ENCODE measurements at regions not wholly inside any gene's neighbourhood (a gene's known extent, or its start where the extent isn't known, plus 50 kb on each side); places are given as distances from the start of the nearest gene placed in this dataset.

DNA sequence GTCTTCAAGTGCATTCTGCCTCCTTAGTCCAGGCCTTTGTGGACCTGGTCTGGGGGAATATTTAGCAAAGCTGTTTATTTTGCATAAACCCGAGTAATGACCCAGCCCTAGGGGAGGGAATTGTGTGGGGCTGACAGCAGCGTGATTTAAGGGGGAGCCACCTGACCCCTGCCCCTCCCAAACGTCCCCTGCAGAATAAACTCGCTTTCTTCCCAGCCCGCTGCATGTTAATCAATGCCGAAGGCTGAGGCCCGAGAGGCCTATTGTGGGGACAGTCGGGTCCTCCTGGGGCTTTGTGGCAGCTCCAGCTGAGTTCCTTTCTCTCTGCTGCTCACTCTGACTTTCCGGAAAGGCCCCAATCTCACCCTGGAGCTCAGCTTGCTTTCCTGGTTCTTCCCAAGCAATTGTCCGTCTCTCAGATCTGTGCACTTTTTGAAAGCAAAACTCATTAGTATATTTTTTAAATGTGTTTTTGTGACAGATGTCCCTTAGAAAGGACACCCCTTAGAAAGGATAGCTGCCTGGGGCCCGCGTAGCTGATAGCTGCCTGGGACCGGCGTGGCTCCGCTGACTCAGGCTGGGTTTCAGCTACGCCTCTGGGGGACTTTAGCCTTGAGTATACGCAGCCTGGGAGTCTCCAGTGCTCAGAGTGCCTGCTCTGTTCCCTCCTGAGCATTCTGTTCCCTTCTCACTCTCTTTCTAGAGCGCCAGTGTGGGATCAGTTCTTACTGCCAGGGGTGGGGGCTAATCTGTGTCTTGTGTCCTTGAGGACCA is 158.3 kb downstream of the GLI2 start:
- DNase-seq (no peak), ATAC-seq (ENCODE audit: low read depth) (no peak)
- Mint-ChIP-seq H3K4me1 (no peaks in the 10 kb centered on the region), H3K36me3 (ENCODE audit: low read depth) (no peaks in the 10 kb centered on the region), H3K27me3 (no peaks in the 10 kb centered on the region), H3K4me3 (no peak overlapping the region), H3K9me3 (no peaks in the 10 kb centered on the region), H3K27ac (no peak overlapping the region)
- intact Hi-C loops (cut with micrococcal nuclease) = no loop called here
- ChIA-PET CTCF (no interaction called here), POLR2A (no interaction called here)
- TF ChIP-seq, protein P1, sequence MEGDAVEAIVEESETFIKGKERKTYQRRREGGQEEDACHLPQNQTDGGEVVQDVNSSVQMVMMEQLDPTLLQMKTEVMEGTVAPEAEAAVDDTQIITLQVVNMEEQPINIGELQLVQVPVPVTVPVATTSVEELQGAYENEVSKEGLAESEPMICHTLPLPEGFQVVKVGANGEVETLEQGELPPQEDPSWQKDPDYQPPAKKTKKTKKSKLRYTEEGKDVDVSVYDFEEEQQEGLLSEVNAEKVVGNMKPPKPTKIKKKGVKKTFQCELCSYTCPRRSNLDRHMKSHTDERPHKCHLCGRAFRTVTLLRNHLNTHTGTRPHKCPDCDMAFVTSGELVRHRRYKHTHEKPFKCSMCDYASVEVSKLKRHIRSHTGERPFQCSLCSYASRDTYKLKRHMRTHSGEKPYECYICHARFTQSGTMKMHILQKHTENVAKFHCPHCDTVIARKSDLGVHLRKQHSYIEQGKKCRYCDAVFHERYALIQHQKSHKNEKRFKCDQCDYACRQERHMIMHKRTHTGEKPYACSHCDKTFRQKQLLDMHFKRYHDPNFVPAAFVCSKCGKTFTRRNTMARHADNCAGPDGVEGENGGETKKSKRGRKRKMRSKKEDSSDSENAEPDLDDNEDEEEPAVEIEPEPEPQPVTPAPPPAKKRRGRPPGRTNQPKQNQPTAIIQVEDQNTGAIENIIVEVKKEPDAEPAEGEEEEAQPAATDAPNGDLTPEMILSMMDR (IDR thresholded peaks at IDR 0.05) = no peak

DNA sequence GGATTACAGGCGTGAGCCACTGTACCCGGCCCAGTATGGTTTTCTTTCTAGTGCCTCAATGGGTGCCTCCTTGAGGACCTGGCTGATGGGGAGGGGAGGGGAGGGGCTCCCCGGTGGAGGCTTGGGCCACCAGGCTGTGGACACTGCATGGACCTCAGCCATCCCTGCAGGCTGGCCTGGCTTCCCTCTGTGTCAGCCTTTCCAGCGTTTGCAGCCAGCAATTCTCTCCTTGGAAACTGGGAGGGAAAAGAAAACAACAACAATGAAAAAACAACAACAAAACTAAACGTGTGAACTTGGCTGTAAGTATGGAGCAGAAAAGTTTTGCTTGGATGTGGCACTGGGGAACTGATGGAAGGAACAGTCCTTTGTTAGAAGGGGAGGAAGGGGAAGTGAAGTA is 159.3 kb downstream of the GLI2 start:
- no peaks in the 10 kb centered on the region for H3K9me3 Mint-ChIP-seq
- no peaks in the 10 kb centered on the region for H3K4me1 Mint-ChIP-seq
- DNase-seq = no peak
- intact Hi-C loops (cut with micrococcal nuclease) = no loop called here
- ATAC-seq (ENCODE audit: low read depth) = no peak
- TF ChIP-seq, protein P1 (IDR thresholded peaks at IDR 0.05) = no peak
- no peaks in the 10 kb centered on the region for H3K36me3 Mint-ChIP-seq (ENCODE audit: low read depth)
- no peak overlapping the region for H3K4me3 Mint-ChIP-seq
- ChIA-PET CTCF (no interaction called here), POLR2A (no interaction called here)
- no peak overlapping the region for H3K27ac Mint-ChIP-seq
- no peaks in the 10 kb centered on the region for H3K27me3 Mint-ChIP-seq

DNA sequence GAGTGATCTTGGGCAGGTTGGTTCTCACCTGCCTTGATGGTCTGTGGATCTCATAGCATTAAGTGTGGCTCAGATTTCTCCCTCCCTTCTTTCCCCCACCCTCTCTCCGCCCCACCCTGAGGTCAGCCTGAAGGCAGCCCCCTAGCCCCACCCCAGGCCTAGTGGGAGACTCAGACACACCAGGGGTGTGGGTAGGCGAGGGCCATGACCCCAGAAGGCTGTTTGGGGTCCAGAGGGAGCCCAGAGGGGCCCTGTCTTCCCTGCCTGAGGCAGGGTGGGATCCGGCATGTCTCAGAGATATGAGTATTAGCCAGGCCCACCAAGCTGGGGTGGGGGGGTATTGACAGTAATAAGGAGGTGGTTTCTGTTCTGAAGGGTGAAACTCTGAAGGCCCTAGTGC is 160.5 kb downstream of the GLI2 start:
- Mint-ChIP-seq H3K4me3 (no peak overlapping the region), H3K9me3 (no peaks in the 10 kb centered on the region), H3K36me3 (ENCODE audit: low read depth) (no peaks in the 10 kb centered on the region), H3K27ac (no peak overlapping the region), H3K4me1 (no peaks in the 10 kb centered on the region), H3K27me3 (no peaks in the 10 kb centered on the region)
- DNase-seq (no peak), ATAC-seq (ENCODE audit: low read depth) (no peak)
- ChIA-PET POLR2A (no interaction called here), CTCF (no interaction called here)
- TF ChIP-seq, protein P1 (IDR thresholded peaks at IDR 0.05) = no peak
- intact Hi-C loops (cut with micrococcal nuclease) = no loop called here

DNA sequence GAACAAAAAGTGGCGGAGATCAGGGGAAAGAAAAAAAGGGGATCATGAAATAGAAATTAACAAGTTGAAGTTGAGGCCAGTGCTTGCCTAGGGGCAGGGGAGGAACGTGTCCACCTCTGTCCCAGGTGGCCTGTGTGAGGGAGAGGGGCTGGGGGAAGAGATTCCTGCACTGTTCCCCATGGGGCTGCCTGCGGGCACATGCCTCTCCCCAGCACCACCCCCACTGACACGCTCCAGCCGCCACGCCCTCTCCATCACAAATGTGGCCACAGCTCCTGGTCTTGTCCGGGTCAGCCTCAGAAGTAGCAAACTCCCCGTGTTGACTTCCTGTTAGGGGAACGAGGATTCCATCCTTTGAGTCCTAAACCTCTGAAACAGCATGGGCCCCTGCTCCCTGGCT is 161.2 kb downstream of the GLI2 start:
- TF ChIP-seq, protein P1 (IDR thresholded peaks at IDR 0.05) = no peak
- H3K27ac Mint-ChIP-seq = no peak overlapping the region
- intact Hi-C loops (cut with micrococcal nuclease) = no loop called here
- no peak overlapping the region for H3K4me3 Mint-ChIP-seq
- ATAC-seq (ENCODE audit: low read depth) (no peak), DNase-seq (no peak)
- H3K4me1 Mint-ChIP-seq = no peaks in the 10 kb centered on the region
- no peaks in the 10 kb centered on the region for H3K9me3 Mint-ChIP-seq
- CTCF ChIA-PET = no interaction called here
- no peaks in the 10 kb centered on the region for H3K27me3 Mint-ChIP-seq
- POLR2A ChIA-PET = no interaction called here
- H3K36me3 Mint-ChIP-seq (ENCODE audit: low read depth) = no peaks in the 10 kb centered on the region

DNA sequence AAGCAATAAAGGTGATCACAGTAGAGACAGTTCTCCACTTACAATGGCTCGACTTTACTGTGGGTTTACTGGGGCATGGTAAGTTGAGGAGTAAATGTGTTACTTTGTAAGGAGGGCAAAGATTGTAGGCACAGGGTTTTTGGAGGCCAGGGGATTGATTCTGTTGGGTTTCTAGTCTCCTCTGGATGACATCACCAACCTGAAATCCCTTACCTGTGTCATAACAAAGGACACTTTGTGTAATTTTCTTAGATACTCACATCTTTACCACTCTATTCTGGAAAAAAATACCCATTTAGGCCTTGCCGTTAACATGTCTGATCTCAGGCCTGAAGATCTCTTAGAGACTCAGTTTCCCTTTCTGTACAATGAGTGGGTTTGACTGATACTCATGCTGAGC is 161.7 kb downstream of the GLI2 start:
- intact Hi-C loops (cut with micrococcal nuclease) = no loop called here
- ChIA-PET CTCF (no interaction called here), POLR2A (no interaction called here)
- Mint-ChIP-seq H3K36me3 (ENCODE audit: low read depth) (no peaks in the 10 kb centered on the region), H3K27ac (no peak overlapping the region), H3K4me1 (no peaks in the 10 kb centered on the region), H3K4me3 (no peak overlapping the region), H3K27me3 (no peaks in the 10 kb centered on the region), H3K9me3 (no peaks in the 10 kb centered on the region)
- TF ChIP-seq, protein P1 (IDR thresholded peaks at IDR 0.05) = no peak
- DNase-seq = no peak
- no peak for ATAC-seq (ENCODE audit: low read depth)
